H1 (cell line): ENCODE measurements at regions not wholly inside any gene's neighbourhood (a gene's known extent, or its start where the extent isn't known, plus 50 kb on each side); places are given as distances from the start of the nearest gene placed in this dataset. TPM values are rescaled to one million over a fixed set of nuclear protein-coding genes. Genes with fewer than 3 reads are reported as not detected.

ENCODE experiments used
- microRNA-seq, 2 experiments: library from miRNA; unstranded; fragments of <30 nt; microRNA quantifications; one replicate each; pipeline versions ENCODE4 to v1.2.0, GENCODE V29; 2016 to 2020; ENCODE audit warnings: borderline microRNAs expressed in 2 of 2, borderline number of aligned reads in 2 of 2, borderline replicate concordance in 1 of 2
- small RNA-seq: library from polyadenylated mRNA; stranded (forward); fragments of <200 nt; extraction: miRNeasy Mini kit (QIAGEN cat#:217004); gene quantifications from one replicate; pipeline ENCODE3, GENCODE V24; 2013; ENCODE audit not compliant: insufficient read depth

Small RNAs in the stretch of these regions (microRNA-seq; reads per million reads assigned to microRNA genes)
- gene MIR6072, result 0 reads per million in 2 experiments

Small RNAs in the stretch of these regions (small RNA-seq; reads per million reads assigned to genes)
- gene MIR6072, result not detected
- not detected for gene RNU6-576P
- gene RNU6-889P, result not detected
